ENCODE measurements at regions not wholly inside any gene's neighbourhood (a gene's known extent, or its start where the extent isn't known, plus 50 kb on each side); places are given as distances from the start of the nearest gene placed in this dataset.
"Not testable (repeated sequence)": the region's sequence is repeated elsewhere in the genome, so short reads cannot be mapped to it uniquely, and the experiment has no call there.

- no peak for DNase-seq
These were observed 50.1 kb upstream of the ZNF608 start for GRCh38 chr5:124796495-124796894.

- no peak for DNase-seq
These were observed 51.2 kb upstream of the ZNF608 start for GRCh38 chr5:124797665-124798087.

GRCh38 chr5:124798890-124799289 lies 52.5 kb upstream of the ZNF608 start:
- no peak for DNase-seq

- DNase-seq: no peak
These were observed 55.1 kb upstream of the ZNF608 start for GRCh38 chr5:124801551-124801950.

- no peak for DNase-seq
These were observed 57.3 kb upstream of the ZNF608 start for GRCh38 chr5:124803617-124804323.

GRCh38 chr5:124806026-124806372 lies 59.6 kb upstream of the ZNF608 start:
- DNase-seq: no peak

- peak; percentile 89 for DNase-seq
These were observed 60.1 kb upstream of the ZNF608 start for GRCh38 chr5:124806373-124807077.

- no peak for DNase-seq
These were observed 62.4 kb upstream of the ZNF608 start for GRCh38 chr5:124808842-124809268.

GRCh38 chr5:124810396-124811006 lies 64.1 kb upstream of the ZNF608 start:
- no peak for DNase-seq

- DNase-seq: no peak
These were observed 66.4 kb upstream of the ZNF608 start for GRCh38 chr5:124812771-124813358.

GRCh38 chr5:124816381-124816780 lies 69.9 kb upstream of the ZNF608 start:
- DNase-seq: no peak

- DNase-seq: no peak
These were observed 72.8 kb upstream of the ZNF608 start for GRCh38 chr5:124819201-124819600.

- DNase-seq: no peak
These were observed 76.2 kb upstream of the ZNF608 start for GRCh38 chr5:124822647-124823046.

GRCh38 chr5:124823380-124823779 lies 76.9 kb upstream of the ZNF608 start:
- DNase-seq: no peak

- DNase-seq: peak; percentile 93
These were observed 78.3 kb upstream of the ZNF608 start for GRCh38 chr5:124824637-124825158.

- DNase-seq: peak; percentile 88
These were observed 79.0 kb upstream of the ZNF608 start for GRCh38 chr5:124825250-124825982.

GRCh38 chr5:124825983-124826337 lies 79.5 kb upstream of the ZNF608 start:
- DNase-seq: peak; percentile 73

- DNase-seq: no peak
These were observed 82.3 kb upstream of the ZNF608 start for GRCh38 chr5:124828731-124829234.

- peak; percentile 49 for DNase-seq
These were observed 85.3 kb upstream of the ZNF608 start for GRCh38 chr5:124831687-124832240.

GRCh38 chr5:124832510-124832909 lies 86.1 kb upstream of the ZNF608 start:
- no peak for DNase-seq

- DNase-seq: not testable (repeated sequence)
These were observed 89.9 kb upstream of the ZNF608 start for GRCh38 chr5:124836314-124836713.

- DNase-seq: no peak
These were observed 93.0 kb upstream of the ZNF608 start for GRCh38 chr5:124839371-124839998.
